HCT116 (cell line): ENCODE measurements at regions not wholly inside any gene's neighbourhood (a gene's known extent, or its start where the extent isn't known, plus 50 kb on each side); places are given as distances from the start of the nearest gene placed in this dataset.

Experiments
- ATAC-seq: fragments of 200-7000 bp; cut with Tn5 transposase; 2 replicates; pipeline ENCODE4 v1.9.1; 2020; ENCODE audit warnings: mild to moderate bottlenecking, moderate library complexity
- BruUV-seq: library from RNA; stranded (reverse); fragments of 400-500 nt; replicated peaks from 2 replicates; lab custom pipeline; 2021; lab: Mats Ljungman, UMichigan
- CTCF ChIA-PET: fragments of 300-600 bp; sonication (Branson Sonifier 250); formaldehyde crosslinking; loops from one replicate; lab custom pipeline; 2021; ENCODE audit warnings: antibody characterized with exemption; lab: Charles Lee
- POLR2A ChIA-PET: fragments of 300-600, 350-600 bp; sonication (Branson Sonifier 250); formaldehyde crosslinking; loops from one replicate; lab custom pipeline; 2021; ENCODE audit warnings: antibody characterized with exemption; lab: Charles Lee
- RAD21 ChIA-PET, 2 experiments: fragments of 300-600 bp; sonication (Branson Sonifier 250); formaldehyde crosslinking; loops; one replicate each; lab custom pipeline; 2023; ENCODE audit warnings: low total read pairs in 2 of 2; ENCODE audit not compliant: uncharacterized antibody in 2 of 2, unreplicated experiment in 2 of 2, low non-redundant PET in 1 of 2; lab: Charles Lee
- DNase-seq: peaks from one replicate; pipeline ENCODE4 v3.0.0-alpha.2; 2010; ENCODE audit warnings: low read depth, low spot score
- H2AFZ ChIP-seq: fragments of 200-600 bp; shearing (Covaris generic), sonication (generic); 2 replicates; pipeline ENCODE4 v1.6.1; 2017; ENCODE audit warnings: low read depth, mixed run types, mixed read lengths, antibody characterized with exemption, low read length; ENCODE audit not compliant: poor library complexity, severe bottlenecking
- H3K27ac ChIP-seq: 2 replicates; pipeline ENCODE4 v1.5.1; 2012; ENCODE audit warnings: low read depth, low read length
- H3K27me3 ChIP-seq: fragments of 200-600 bp; sonication (generic); 2 replicates; pipeline ENCODE4 v1.6.1; 2016; ENCODE audit warnings: mixed run types, low read length, mixed read lengths; ENCODE audit not compliant: insufficient read depth
- H3K36me3 ChIP-seq, 2 experiments: fragments of 200-500 bp in 1 of 2; fragments of 200-600 bp in 1 of 2; sonication (Bioruptor generic) in 1 of 2; sonication (generic) in 1 of 2; 2 replicates each; pipeline versions ENCODE4 v1.5.1 to v1.6.1; 2014 to 2016; ENCODE audit warnings: low read length in 2 of 2, inconsistent platforms in 1 of 2, mixed read lengths in 1 of 2, mixed run types in 1 of 2; ENCODE audit not compliant: insufficient read depth in 2 of 2, control insufficient read depth in 1 of 2
- H3K4me1 ChIP-seq, 2 experiments: fragments of 200-600 bp in 1 of 2; sonication (generic) in 1 of 2; 2 replicates each; pipeline versions ENCODE4 v1.5.1 to v1.6.1; 2012 to 2017; ENCODE audit warnings: low read length in 2 of 2, inconsistent platforms in 1 of 2, mild to moderate bottlenecking in 1 of 2, mixed read lengths in 1 of 2, mixed run types in 1 of 2, moderate library complexity in 1 of 2; ENCODE audit not compliant: insufficient read depth in 2 of 2, control insufficient read depth in 1 of 2
- H3K4me2 ChIP-seq: fragments of 200-600 bp; sonication (generic); 2 replicates; pipeline ENCODE4 v1.6.1; 2017; ENCODE audit warnings: mixed run types, low read length, mixed read lengths
- H3K4me3 ChIP-seq, 2 experiments: fragments of 200-600 bp in 1 of 2; sonication (generic) in 1 of 2; replicated peaks in 1 of 2; 2 replicates each; pipeline ENCODE4 v1.5.1; 2011 to 2016; ENCODE audit warnings: low read length in 2 of 2, control low read depth in 1 of 2, low read depth in 1 of 2, mild to moderate bottlenecking in 1 of 2, mixed read lengths in 1 of 2, mixed run types in 1 of 2
- H3K79me2 ChIP-seq: fragments of 200-600 bp; sonication (generic); 2 replicates; pipeline ENCODE4 v1.6.1; 2017; ENCODE audit warnings: mild to moderate bottlenecking, mixed run types, low read length, moderate library complexity, mixed read lengths; ENCODE audit not compliant: insufficient read depth
- H3K9ac ChIP-seq: fragments of 200-600 bp; sonication (generic); 2 replicates; pipeline ENCODE4 v1.6.1; 2016; ENCODE audit warnings: low read length, mixed read lengths
- H3K9me2 ChIP-seq: fragments of 200-600 bp; sonication (generic), shearing (Covaris generic); 2 replicates; pipeline ENCODE4 v1.6.1; 2017; ENCODE audit warnings: mixed run types, mild to moderate bottlenecking, moderate library complexity; ENCODE audit not compliant: insufficient read depth
- H3K9me3 ChIP-seq, 2 experiments: fragments of 200-500 bp in 1 of 2; fragments of 200-600 bp in 1 of 2; sonication (Bioruptor generic) in 1 of 2; sonication (generic) in 1 of 2; 2 replicates each; pipeline ENCODE4 v1.6.1; 2014 to 2017; ENCODE audit warnings: low read length in 2 of 2, mixed read lengths in 2 of 2, inconsistent platforms in 1 of 2, low read depth in 1 of 2, mild to moderate bottlenecking in 1 of 2, mixed run types in 1 of 2, moderate library complexity in 1 of 2; ENCODE audit not compliant: control insufficient read depth in 1 of 2, insufficient read depth in 1 of 2
- H4K20me1 ChIP-seq: fragments of 200-600 bp; sonication (generic), shearing (Covaris generic); 2 replicates; pipeline ENCODE4 v1.6.1; 2017; ENCODE audit warnings: mixed run types, mild to moderate bottlenecking, moderate library complexity; ENCODE audit not compliant: insufficient read depth
- CBX3 ChIP-seq: IDR thresholded peaks from 2 replicates; pipeline ENCODE4 v1.6.1; 2012; ENCODE audit warnings: low read depth
- EZH2 ChIP-seq: fragments of 200-600 bp; sonication (generic); IDR thresholded peaks from 2 replicates; pipeline ENCODE4 v1.6.1; 2017; ENCODE audit warnings: antibody characterized with exemption, mixed run types
- RAD21 ChIP-seq: IDR thresholded peaks from 2 replicates; pipeline ENCODE4 v1.6.1; 2012; ENCODE audit warnings: low read depth, mild to moderate bottlenecking
- SIN3A ChIP-seq: IDR thresholded peaks from 2 replicates; pipeline ENCODE4 v1.6.1; 2012; ENCODE audit warnings: low read depth
- intact Hi-C: fragments of 100-400 bp; cut with micrococcal nuclease; formaldehyde crosslinking; loops from 2 replicates; pipeline ENCODE4 v1.10.0; 2022
- TF ChIP-seq, protein P1 (sequence below), 3 experiments: fragments of 200-600 bp in 1 of 3; sonication (generic) in 1 of 3; IDR thresholded peaks in 2 of 3; conservative IDR thresholded peaks in 1 of 3; 2 replicates each; pipeline ENCODE4 v1.5.1; 2012 to 2017; ENCODE audit warnings: low read depth in 2 of 3, low read length in 2 of 3, antibody characterized with exemption in 1 of 3, borderline replicate concordance in 1 of 3, control low read depth in 1 of 3, mild to moderate bottlenecking in 1 of 3, mixed read lengths in 1 of 3, mixed run types in 1 of 3, moderate library complexity in 1 of 3; ENCODE audit not compliant: insufficient read depth in 1 of 3

DNA sequence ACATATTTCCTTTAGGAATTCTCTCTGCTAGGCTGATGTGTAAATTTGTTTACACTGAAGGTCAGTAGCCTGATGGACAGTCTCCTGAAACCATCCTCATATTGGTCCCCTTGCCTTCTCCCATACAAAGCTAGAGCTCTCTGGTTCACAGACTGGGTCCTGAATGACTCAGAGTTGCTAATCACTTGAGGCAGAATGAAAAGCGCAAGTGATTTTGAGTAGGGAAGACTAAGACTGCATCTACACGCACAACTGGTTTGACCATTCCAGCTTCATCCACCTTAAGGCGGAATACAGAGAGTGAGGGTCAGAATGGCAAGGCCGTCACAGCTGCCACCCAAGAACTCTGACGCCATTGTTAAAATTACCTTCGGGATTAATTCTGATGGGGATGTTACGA, 70.2 kb upstream of the KIF26B start:
- Histone ChIP-seq H3K4me1 (peaks cover 9 to 23% of the 10 kb centered on the region in 2 experiments; a peak in 3 of 4 replicates), H3K4me3 (no peak overlapping the region), H3K79me2 (no peaks in the 10 kb centered on the region), H3K27me3 (no peaks in the 10 kb centered on the region), H3K9me3 (no peaks in the 10 kb centered on the region), H3K4me2 (peak overlapping the region; percentile 56; the same call in 1 of the 2 replicates), H2AFZ (no peak overlapping the region), H3K9me2 (no peaks in the 10 kb centered on the region), H3K36me3 (no peaks in the 10 kb centered on the region), H3K9ac (no peak overlapping the region), H3K27ac (no peak overlapping the region)
- CTCF ChIA-PET: no interaction called here
- no peak for ATAC-seq
- POLR2A ChIA-PET: no interaction called here
- intact Hi-C loops: no loop called here
- BruUV-seq: no TSS peak
- no peak for DNase-seq
- TF ChIP-seq SIN3A (no peak), CBX3 (no peak)
- TF ChIP-seq, all 23 proteins: peak for 0
- RAD21 ChIA-PET: no interaction called here
- H4K20me1 ChIP-seq: no peaks in the 10 kb centered on the region

DNA sequence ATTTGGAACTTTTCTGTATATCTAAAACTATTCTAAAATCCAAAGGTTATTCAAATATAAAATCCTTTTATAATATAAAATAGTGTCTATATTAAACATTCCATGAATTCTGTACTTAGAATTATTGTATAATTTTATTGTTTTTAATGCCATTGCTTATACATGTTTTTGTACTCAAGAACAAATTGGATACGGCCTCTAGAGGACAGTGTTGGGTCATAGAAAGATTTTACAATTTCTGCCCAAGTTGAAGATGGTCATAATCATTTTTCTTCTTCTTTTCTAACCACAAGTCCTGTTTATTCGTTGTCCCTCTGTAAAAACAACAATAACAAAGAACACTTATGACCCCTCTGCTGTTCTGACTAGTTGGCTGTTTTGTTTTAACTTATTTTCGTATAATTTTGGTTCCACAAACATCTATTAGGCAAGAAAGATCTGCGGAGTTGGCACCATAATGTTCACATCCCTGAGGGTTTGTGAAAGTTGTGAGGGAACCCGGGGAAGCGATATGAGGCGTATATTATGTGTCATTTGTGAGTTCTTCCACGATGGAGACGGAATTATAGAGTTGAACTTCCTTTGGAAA, 75.7 kb upstream of the KIF26B start:
- ChIA-PET RAD21 (no interaction called here), CTCF (interaction anchor here (1.0 to 1.1 kb wide), 2 partner anchors 14 to 924 kb away, joined by 3 read pairs; no protein-coding TSS in a partner anchor), POLR2A (no interaction called here)
- Histone ChIP-seq H3K4me3 (no peak overlapping the region), H3K4me1 (no peaks in the 10 kb centered on the region), H4K20me1 (no peaks in the 10 kb centered on the region), H3K9me3 (no peaks in the 10 kb centered on the region), H3K9ac (no peak overlapping the region), H3K79me2 (no peaks in the 10 kb centered on the region), H3K36me3 (no peaks in the 10 kb centered on the region), H3K27ac (no peak overlapping the region), H3K27me3 (no peaks in the 10 kb centered on the region), H3K9me2 (no peaks in the 10 kb centered on the region), H3K4me2 (no peak overlapping the region), H2AFZ (no peak overlapping the region)
- ATAC-seq (0 out of 2 replicates have a peak, but pooled peaks have one; percentile 53), DNase-seq (peak; percentile 57)
- intact Hi-C loops: loop anchor here (1.0 to 10.0 kb wide), 4 partner anchors 73 to 924 kb away; partner anchors contain the start of gene KIF26B
- TF ChIP-seq RAD21: peak; percentile 89
- no peak for TF ChIP-seq EZH2
- TF ChIP-seq, protein P1, sequence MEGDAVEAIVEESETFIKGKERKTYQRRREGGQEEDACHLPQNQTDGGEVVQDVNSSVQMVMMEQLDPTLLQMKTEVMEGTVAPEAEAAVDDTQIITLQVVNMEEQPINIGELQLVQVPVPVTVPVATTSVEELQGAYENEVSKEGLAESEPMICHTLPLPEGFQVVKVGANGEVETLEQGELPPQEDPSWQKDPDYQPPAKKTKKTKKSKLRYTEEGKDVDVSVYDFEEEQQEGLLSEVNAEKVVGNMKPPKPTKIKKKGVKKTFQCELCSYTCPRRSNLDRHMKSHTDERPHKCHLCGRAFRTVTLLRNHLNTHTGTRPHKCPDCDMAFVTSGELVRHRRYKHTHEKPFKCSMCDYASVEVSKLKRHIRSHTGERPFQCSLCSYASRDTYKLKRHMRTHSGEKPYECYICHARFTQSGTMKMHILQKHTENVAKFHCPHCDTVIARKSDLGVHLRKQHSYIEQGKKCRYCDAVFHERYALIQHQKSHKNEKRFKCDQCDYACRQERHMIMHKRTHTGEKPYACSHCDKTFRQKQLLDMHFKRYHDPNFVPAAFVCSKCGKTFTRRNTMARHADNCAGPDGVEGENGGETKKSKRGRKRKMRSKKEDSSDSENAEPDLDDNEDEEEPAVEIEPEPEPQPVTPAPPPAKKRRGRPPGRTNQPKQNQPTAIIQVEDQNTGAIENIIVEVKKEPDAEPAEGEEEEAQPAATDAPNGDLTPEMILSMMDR (IDR thresholded peaks at IDR 0.05 in 2 of 3, conservative IDR thresholded peaks at IDR 0.05 in 1 of 3; ENCODE audit: borderline replicate concordance in 1 of 3, insufficient read depth in 1 of 3, low read depth in 2 of 3, low read length in 2 of 3): peak; percentile 71 to 81 (median 78)
- BruUV-seq: no TSS peak
